A673 (cell line): ENCODE measurements at regions not wholly inside any gene's neighbourhood (a gene's known extent, or its start where the extent isn't known, plus 50 kb on each side); places are given as distances from the start of the nearest gene placed in this dataset.

Experiments
- CTCF ChIP-seq: fragments of 300-800, 200-600 bp; sonication (generic); conservative IDR thresholded peaks from 2 replicates; pipeline ENCODE4 v1.5.1; 2017; ENCODE audit warnings: low read depth, mild to moderate bottlenecking, antibody characterized with exemption, low read length, moderate library complexity, mixed read lengths
- EZH2 ChIP-seq: fragments of 200-600 bp; sonication (generic); IDR thresholded peaks from 2 replicates; pipeline ENCODE4 v1.6.1; 2017; ENCODE audit warnings: borderline replicate concordance, low read depth, mild to moderate bottlenecking, mixed read lengths, antibody characterized with exemption, low read length; ENCODE audit not compliant: poor library complexity, severe bottlenecking

- TF ChIP-seq CTCF (no peak), EZH2 (no peak)
Observed at GRCh38 chr3:88824666-88825564, 282.5 kb upstream of the EPHA3 start.
